ENCODE measurements at regions not wholly inside any gene's neighbourhood (a gene's known extent, or its start where the extent isn't known, plus 50 kb on each side); places are given as distances from the start of the nearest gene placed in this dataset.

DNA sequence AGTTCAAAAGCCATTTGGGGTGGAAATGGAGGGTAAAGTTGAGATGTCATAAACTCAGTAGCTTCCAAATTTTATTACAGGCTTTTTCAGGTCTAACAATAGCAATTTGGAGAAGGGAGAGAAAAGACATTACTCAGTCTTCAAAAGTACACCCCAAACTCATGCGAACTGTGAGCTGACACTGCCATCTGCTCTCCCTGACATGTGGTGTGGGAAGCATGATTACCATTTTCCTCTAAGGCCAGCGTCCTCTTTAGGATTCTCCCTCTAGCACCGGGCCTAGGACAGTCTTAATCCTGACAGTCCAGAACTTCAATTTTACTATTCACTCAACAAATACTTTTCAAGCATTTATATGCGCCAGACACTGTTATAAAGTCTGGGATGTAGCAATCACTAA, 536.0 kb upstream of the JARID2 start:
- no peaks in the 10 kb centered on the region for H3K9me3 ChIP-seq (ENCODE audit: control insufficient read depth, insufficient read depth, low read depth, low read length)
- no peaks in the 10 kb centered on the region for H3K36me3 ChIP-seq (ENCODE audit: control insufficient read depth in 2 of 2, insufficient read depth in 1 of 2, low read length in 2 of 2)
- H3K27ac ChIP-seq (ENCODE audit: extremely low read depth, low read depth, low read length), result no peak overlapping the region
- CTCF ChIA-PET, result interaction anchor here (0.9 to 1.9 kb wide), 3 partner anchors 15 to 490 kb away, joined by 3 to 7 read pairs (median 6); no protein-coding TSS in a partner anchor
- H3K4me3 ChIP-seq (ENCODE audit: low read depth, low read length), result no peak overlapping the region
- no peaks in the 10 kb centered on the region for H3K4me1 ChIP-seq (ENCODE audit: control insufficient read depth, insufficient read depth, low read length)
- no peak for TF ChIP-seq ZSCAN16 (tag by site-specific recombination; IDR thresholded peaks at IDR 0.05)
- no peak for TF ChIP-seq ZNF274 (IDR thresholded peaks at IDR 0.05; ENCODE audit: low read length)
- no peak for TF ChIP-seq ZNF274 (tag by site-specific recombination; IDR thresholded peaks at IDR 0.05; ENCODE audit: borderline replicate concordance)
- no peak for TF ChIP-seq ZNF830 (tag by site-specific recombination; IDR thresholded peaks at IDR 0.05; ENCODE audit: low read depth)
- TF ChIP-seq, protein P1, sequence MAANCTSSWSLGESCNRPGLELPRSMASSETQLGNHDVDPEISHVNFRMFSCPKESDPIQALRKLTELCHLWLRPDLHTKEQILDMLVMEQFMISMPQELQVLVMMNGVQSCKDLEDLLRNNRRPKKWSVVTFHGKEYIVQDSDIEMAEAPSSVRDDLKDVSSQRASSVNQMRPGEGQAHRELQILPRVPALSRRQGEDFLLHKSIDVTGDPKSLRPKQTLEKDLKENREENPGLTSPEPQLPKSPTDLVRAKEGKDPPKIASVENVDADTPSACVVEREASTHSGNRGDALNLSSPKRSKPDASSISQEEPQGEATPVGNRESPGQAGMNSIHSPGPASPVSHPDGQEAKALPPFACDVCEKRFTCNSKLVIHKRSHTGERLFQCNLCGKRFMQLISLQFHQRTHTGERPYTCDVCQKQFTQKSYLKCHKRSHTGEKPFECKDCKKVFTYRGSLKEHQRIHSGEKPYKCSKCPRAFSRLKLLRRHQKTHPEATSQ (tag by site-specific recombination; IDR thresholded peaks at IDR 0.05), result no peak
- no peak for TF ChIP-seq SALL2 (tag by site-specific recombination; IDR thresholded peaks at IDR 0.05; ENCODE audit: borderline replicate concordance)
- TF ChIP-seq ZNF202 (tag by site-specific recombination; IDR thresholded peaks at IDR 0.05; ENCODE audit: borderline replicate concordance), result no peak
- TF ChIP-seq ZNF585B (tag by site-specific recombination; IDR thresholded peaks at IDR 0.05), result no peak
- TF ChIP-seq HOXC10 (CRISPR knock-in tag; IDR thresholded peaks at IDR 0.05), result no peak
- TF ChIP-seq, protein P2, sequence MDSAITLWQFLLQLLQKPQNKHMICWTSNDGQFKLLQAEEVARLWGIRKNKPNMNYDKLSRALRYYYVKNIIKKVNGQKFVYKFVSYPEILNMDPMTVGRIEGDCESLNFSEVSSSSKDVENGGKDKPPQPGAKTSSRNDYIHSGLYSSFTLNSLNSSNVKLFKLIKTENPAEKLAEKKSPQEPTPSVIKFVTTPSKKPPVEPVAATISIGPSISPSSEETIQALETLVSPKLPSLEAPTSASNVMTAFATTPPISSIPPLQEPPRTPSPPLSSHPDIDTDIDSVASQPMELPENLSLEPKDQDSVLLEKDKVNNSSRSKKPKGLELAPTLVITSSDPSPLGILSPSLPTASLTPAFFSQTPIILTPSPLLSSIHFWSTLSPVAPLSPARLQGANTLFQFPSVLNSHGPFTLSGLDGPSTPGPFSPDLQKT (IDR thresholded peaks at IDR 0.05; ENCODE audit: borderline replicate concordance, low read depth, low read length), result no peak
- no peak for TF ChIP-seq GLI2 (tag by site-specific recombination; IDR thresholded peaks at IDR 0.05; ENCODE audit: borderline replicate concordance, low read depth)
- no peak for TF ChIP-seq ZNF488 (tag by site-specific recombination; IDR thresholded peaks at IDR 0.05)
- TF ChIP-seq ZNF169 (tag by site-specific recombination; IDR thresholded peaks at IDR 0.05), result no peak
- TF ChIP-seq ZEB2 (tag by site-specific recombination; IDR thresholded peaks at IDR 0.05), result no peak
- no peak for TF ChIP-seq ZNF561 (tag by site-specific recombination; IDR thresholded peaks at IDR 0.05; ENCODE audit: borderline replicate concordance)
- POLR2A ChIA-PET, result interaction anchor here (0.6 kb wide), 1 partner anchor 484 kb away, joined by 3 read pairs; no protein-coding TSS in a partner anchor

DNA sequence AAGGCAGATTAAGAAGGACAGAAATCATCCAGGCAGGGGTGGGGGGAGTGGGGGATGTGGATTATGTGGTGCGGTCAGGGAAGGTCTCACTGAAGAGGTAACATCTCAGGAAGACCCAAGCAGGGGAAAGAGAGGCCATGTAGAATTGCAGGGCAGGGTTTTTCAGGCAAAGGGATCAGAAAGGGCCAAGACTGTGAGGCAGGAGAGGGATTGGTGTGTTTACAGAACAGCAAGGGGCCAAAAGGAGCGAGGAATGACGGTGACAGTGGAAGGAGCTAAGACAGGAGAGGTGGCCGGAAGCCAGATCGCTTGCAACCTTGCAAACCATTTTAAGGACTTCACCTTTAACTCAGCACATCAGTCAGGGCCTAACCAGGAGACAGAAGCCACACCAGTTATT, 535.4 kb upstream of the JARID2 start:
- Histone ChIP-seq H3K4me3 (ENCODE audit: low read depth, low read length) (no peak overlapping the region), H3K27ac (ENCODE audit: extremely low read depth, low read depth, low read length) (no peak overlapping the region), H3K9me3 (ENCODE audit: control insufficient read depth, insufficient read depth, low read depth, low read length) (no peaks in the 10 kb centered on the region), H3K36me3 (ENCODE audit: control insufficient read depth in 2 of 2, insufficient read depth in 1 of 2, low read length in 2 of 2) (no peaks in the 10 kb centered on the region), H3K4me1 (ENCODE audit: control insufficient read depth, insufficient read depth, low read length) (no peaks in the 10 kb centered on the region)
- ChIA-PET POLR2A (no interaction called here), CTCF (interaction anchor here (0.6 to 2.2 kb wide), 7 partner anchors 9 to 236 kb away, joined by 3 to 8 read pairs (median 6); no protein-coding TSS in a partner anchor)
- no peak for TF ChIP-seq SP2 (tag by site-specific recombination; IDR thresholded peaks at IDR 0.05)
- TF ChIP-seq ZNF121 (tag by site-specific recombination; IDR thresholded peaks at IDR 0.05), result no peak
- TF ChIP-seq ZNF548 (tag by site-specific recombination; IDR thresholded peaks at IDR 0.05), result no peak
- no peak for TF ChIP-seq ZNF354C (tag by site-specific recombination; IDR thresholded peaks at IDR 0.05; ENCODE audit: borderline replicate concordance, low read depth)
- TF ChIP-seq, protein P3, sequence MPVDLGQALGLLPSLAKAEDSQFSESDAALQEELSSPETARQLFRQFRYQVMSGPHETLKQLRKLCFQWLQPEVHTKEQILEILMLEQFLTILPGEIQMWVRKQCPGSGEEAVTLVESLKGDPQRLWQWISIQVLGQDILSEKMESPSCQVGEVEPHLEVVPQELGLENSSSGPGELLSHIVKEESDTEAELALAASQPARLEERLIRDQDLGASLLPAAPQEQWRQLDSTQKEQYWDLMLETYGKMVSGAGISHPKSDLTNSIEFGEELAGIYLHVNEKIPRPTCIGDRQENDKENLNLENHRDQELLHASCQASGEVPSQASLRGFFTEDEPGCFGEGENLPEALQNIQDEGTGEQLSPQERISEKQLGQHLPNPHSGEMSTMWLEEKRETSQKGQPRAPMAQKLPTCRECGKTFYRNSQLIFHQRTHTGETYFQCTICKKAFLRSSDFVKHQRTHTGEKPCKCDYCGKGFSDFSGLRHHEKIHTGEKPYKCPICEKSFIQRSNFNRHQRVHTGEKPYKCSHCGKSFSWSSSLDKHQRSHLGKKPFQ (tag by site-specific recombination; IDR thresholded peaks at IDR 0.05), result no peak
- TF ChIP-seq ZBTB1 (tag by site-specific recombination; IDR thresholded peaks at IDR 0.05), result no peak
- TF ChIP-seq ZNF404 (tag by site-specific recombination; IDR thresholded peaks at IDR 0.05), result no peak
- TF ChIP-seq ZNF292 (tag by site-specific recombination; IDR thresholded peaks at IDR 0.05; ENCODE audit: borderline replicate concordance, low read depth), result no peak
- TF ChIP-seq ZNF146 (tag by site-specific recombination; IDR thresholded peaks at IDR 0.05), result no peak
- no peak for TF ChIP-seq ZNF830 (tag by site-specific recombination; IDR thresholded peaks at IDR 0.05; ENCODE audit: low read depth)
- TF ChIP-seq ZNF202 (tag by site-specific recombination; IDR thresholded peaks at IDR 0.05; ENCODE audit: borderline replicate concordance), result no peak
- TF ChIP-seq, protein P4, sequence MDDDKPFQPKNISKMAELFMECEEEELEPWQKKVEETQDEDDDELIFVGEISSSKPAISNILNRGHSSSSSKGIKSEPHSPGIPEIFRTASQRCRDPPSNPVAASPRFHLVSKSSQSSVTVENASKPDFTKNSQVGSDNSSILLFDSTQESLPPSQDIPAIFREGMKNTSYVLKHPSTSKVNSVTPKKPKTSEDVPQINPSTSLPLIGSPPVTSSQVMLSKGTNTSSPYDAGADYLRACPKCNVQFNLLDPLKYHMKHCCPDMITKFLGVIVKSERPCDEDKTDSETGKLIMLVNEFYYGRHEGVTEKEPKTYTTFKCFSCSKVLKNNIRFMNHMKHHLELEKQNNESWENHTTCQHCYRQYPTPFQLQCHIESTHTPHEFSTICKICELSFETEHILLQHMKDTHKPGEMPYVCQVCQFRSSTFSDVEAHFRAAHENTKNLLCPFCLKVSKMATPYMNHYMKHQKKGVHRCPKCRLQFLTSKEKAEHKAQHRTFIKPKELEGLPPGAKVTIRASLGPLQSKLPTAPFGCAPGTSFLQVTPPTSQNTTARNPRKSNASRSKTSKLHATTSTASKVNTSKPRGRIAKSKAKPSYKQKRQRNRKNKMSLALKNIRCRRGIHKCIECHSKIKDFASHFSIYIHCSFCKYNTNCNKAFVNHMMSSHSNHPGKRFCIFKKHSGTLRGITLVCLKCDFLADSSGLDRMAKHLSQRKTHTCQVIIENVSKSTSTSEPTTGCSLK (tag by site-specific recombination; IDR thresholded peaks at IDR 0.05), result no peak
- TF ChIP-seq ZNF624 (tag by site-specific recombination; IDR thresholded peaks at IDR 0.05), result no peak
- no peak for TF ChIP-seq ZNF677 (tag by site-specific recombination; IDR thresholded peaks at IDR 0.05)
- TF ChIP-seq BCL11B (tag by site-specific recombination; IDR thresholded peaks at IDR 0.05; ENCODE audit: low read depth), result no peak
- no peak for TF ChIP-seq ZNF843 (tag by site-specific recombination; IDR thresholded peaks at IDR 0.05)
- TF ChIP-seq ZNF157 (tag by site-specific recombination; IDR thresholded peaks at IDR 0.05), result no peak
